ENCODE measurements at regions not wholly inside any gene's neighbourhood (a gene's known extent, or its start where the extent isn't known, plus 50 kb on each side); places are given as distances from the start of the nearest gene placed in this dataset.

GRCh38 chr14:98494582-98494981, 777.4 kb downstream of the BCL11B start:
- DNase-seq (ENCODE audit: low spot score) = no peak

DNA sequence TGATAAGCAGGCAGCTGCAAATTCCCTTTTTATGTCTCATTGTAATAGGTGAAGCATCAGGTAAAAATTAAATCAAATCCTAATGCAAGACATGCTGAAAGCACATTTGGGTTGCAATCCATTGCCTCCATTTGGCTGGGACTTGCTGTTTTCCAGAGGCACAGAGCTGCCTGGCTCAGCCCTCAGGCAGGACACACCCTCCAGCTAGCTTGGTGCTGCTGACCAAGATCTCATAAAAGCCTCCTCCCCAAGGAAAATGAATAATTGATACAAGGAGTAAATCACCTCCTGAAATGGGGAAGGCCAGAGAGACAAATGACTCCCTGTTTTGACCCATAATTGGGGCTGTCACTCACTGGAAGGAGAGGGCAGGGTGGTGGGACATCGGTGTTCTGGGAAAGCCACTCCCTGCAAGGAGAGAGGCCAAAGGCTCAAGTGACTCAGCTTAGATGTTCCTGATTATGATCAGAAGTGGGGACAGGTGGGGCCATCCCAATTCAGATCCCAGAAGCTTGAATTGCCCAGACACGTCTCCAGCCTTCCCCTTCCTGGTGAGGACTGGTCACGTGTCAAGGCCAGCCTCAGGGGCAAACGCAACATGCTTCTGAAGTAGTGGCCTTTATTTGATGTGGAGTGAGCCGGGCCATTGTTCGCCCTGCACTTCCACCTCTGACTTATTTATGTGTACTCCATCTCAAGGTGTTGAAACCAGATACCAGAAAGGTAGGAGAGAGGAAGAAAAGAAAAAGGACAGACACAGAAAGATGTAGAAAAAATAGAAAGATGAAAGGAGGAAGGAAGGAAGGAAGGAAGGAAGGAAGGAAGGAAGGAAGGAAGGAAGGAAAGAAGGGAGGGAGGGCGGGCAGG, 773.7 kb downstream of the BCL11B start:
- no peak for DNase-seq (ENCODE audit: low spot score)

DNA sequence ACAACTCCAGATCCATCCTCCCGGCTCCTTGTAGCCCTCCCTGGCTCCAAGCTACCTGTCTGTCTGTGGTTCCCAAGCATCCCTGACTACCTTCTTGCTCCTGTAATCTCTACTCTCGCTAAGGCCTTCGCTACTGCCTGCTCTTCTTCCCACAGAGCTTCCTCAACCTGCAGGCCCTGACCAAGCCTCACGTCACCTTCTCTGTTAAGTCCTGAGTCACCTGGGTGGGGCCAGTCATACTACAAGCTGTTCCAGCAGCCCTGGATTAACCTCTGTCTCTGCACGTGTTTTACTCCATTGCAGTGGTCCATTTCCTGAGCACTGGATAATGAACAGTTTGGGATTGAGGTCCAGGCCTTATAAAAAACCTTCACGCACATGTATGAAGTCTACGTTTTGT, 770.7 kb downstream of the BCL11B start:
- no peak for DNase-seq (ENCODE audit: low spot score)

DNA sequence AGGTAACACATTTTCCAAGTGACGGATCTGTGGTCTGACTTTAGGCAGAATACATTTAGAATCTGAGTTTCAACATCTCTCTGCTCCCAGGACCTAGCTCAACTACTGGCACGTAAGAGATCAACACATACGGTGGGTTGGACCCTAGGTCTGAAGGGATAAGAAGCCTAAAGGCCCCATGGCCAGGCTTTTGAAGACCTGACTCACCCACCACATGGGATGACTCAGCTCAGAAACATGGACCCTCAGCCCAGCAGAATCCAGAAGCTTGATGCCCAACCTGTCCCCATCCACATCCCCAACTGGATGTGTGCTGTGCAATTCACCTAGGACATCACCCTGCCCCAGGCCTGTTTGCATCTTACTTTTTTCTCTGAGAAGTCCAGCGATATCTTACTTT, 770.2 kb downstream of the BCL11B start:
- DNase-seq (ENCODE audit: low spot score) = no peak

- DNase-seq (ENCODE audit: low spot score) = no peak
Observed at GRCh38 chr14:98503086-98503815, 768.7 kb downstream of the BCL11B start.

- DNase-seq (ENCODE audit: low spot score) = no peak
Observed at GRCh38 chr14:98507264-98507663, 764.7 kb downstream of the BCL11B start.

DNA sequence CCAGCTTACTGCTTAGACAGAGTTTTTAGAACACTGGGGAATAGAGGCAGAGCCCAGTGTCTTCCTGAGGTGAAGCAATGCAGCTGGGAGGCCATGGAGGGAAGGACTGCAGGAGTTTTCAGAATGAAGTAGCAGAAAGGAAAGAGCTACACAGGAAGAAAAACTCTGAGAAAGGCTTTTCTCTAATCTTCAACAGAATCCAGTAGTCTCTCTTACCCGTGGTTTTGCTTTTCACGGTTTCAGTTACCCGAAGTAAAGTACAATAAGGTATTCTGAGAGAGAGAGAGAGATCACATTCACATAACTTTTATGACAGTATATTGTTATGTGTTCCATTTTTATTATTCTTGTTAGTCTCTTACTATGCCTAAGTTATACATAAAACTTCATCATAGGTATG, 761.6 kb downstream of the BCL11B start:
- DNase-seq (ENCODE audit: low spot score) = no peak

DNA sequence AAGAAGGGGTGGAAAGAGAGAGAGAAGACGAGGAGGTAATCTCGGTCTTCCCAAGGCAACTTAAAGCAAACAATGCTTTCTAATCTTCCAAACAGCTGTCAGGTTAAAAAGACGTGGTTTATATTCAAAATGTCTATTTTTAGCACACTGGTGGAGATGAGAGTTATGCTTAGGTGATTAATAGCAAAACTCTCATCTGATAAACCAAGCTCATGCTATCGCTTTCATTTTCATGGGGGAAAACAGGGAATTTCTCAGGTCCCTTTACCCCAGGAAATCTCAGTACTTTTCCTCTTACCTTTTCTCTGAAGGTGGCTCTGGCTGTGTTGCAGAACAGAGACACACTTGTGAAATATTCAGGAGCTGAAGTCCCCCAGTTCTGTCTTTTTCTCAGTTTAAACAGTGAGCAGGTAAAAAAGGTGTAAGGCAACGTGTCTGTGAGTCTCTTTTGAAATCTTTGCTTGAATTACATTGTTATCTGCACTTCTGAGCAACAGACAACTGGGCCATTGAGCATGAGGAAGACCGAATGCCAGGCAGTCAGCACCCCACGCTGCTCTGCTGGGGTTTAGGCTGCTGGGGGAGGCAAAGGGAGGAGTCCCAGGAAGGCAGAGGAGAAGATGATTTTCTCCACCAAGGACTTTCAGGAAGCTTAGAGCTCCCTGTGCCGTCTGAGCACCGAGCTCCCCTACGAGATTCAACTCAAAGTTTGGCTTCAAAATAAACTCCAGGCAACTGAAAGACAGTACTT, 759.3 kb downstream of the BCL11B start:
- DNase-seq (ENCODE audit: low spot score) = peak; percentile 47

DNA sequence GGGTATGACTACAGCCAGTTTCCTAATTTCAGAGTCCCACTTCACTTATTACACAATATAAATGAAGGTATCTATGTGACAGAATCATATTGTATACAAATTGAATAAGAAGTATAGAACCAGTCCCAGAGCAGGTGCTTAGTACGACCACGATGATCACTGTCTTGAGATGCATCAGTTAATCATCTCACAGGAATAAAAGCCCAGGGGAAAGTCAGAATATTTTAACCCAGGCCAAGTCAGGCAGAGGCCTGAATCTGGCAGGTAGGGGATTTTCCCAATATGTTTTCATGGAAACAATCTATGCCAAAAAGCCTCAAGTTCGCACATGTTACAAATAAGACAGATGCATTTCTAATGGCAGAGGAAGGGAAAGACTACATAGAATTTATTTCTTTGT, 758.4 kb downstream of the BCL11B start:
- DNase-seq (ENCODE audit: low spot score) = no peak

- no peak for DNase-seq (ENCODE audit: low spot score)
Observed at GRCh38 chr14:98514016-98514415, 758.0 kb downstream of the BCL11B start.

DNA sequence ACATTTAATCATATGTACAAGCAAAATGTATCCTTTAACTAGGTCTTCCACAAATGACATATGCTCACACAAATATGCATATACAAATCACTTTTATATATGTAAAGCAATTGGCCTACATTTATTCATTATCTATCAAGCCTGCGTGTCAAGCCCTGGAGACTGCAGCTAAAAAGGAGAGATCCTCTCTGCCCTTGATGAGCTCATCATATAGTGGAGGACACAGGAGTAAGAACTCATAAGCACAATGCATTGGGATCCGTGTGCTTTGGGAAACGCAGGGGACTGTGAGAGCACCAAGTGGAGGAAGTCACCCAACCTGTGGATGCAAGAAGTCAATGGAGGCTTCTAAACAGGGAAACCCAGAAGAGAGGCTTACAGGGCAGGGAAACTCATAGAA, 735.7 kb downstream of the BCL11B start:
- DNase-seq (ENCODE audit: low spot score) = no peak

DNA sequence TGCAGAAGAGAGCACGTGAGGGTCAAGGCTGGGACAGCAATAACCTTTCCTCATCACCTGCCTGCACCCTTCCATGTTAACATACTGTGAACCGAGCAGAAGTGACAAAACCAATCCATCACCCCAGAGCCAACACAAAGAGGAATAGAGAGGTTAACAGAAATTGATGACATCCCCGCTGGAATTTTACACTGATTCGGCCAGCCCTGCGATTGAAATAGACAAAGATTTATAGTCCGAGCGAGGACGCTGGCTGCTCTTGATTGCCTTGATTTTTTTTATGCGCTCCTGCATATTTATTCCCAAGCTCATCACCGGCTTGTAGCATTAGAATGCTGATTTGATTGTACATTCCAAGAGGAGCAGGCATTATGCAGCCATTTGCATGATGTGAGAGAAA, 729.7 kb downstream of the BCL11B start:
- no peak for DNase-seq (ENCODE audit: low spot score)

DNA sequence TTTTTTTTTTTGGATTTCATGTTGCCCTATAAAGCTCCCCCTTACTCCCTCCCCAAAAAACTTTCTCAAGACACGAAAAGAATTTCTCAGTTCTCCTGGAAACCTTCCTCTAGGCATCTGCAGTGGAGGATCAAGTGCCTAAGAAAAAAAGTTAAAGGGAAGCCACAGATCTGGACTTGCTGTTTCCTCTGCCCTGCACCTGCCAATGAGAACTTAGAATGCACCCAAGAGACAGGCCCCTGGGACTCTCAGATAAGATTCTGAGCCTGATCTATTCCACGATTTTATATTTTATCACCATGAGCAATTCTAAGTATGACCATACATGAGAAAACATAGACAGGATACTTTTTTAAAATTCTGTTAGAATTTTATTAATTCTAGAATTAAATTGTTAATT, 728.9 kb downstream of the BCL11B start:
- DNase-seq (ENCODE audit: low spot score) = no peak

DNA sequence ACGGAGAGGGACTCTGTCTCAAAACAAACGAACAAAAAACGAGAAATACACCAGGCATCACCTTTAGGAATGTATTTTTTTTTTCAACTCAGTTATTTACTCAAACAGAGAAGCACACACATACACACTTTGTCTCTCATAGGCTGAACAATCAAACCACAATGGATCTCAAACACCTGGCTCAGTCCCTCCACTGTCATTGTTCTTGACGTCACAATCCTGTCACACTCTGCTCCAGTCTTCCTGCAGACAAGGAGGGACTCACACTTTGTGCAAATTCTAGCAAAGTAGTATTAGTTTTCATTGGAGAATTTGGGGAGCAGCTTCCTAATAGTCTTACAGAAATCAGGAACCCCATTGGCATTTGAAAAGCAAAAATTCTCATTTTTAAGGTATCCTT, 727.8 kb downstream of the BCL11B start:
- no peak for DNase-seq (ENCODE audit: low spot score)

DNA sequence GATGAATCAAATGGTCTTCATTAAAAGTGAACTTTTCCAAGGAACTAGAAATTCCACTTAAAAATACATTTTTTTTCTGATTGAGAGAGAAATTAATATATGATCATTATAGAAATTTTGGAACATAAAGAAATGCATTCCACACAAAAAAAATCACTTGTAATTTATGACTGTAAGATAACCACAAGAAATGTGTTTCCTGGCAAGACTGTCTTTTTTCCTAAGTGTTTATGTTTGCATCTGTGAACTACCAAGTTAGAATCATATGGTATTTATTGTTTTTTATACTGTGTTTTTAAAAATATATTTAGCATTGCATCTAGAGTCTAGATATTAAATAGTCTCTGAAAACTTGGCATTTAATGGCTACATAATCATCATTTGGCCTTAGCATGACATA, 726.8 kb downstream of the BCL11B start:
- no peak for DNase-seq (ENCODE audit: low spot score)

DNA sequence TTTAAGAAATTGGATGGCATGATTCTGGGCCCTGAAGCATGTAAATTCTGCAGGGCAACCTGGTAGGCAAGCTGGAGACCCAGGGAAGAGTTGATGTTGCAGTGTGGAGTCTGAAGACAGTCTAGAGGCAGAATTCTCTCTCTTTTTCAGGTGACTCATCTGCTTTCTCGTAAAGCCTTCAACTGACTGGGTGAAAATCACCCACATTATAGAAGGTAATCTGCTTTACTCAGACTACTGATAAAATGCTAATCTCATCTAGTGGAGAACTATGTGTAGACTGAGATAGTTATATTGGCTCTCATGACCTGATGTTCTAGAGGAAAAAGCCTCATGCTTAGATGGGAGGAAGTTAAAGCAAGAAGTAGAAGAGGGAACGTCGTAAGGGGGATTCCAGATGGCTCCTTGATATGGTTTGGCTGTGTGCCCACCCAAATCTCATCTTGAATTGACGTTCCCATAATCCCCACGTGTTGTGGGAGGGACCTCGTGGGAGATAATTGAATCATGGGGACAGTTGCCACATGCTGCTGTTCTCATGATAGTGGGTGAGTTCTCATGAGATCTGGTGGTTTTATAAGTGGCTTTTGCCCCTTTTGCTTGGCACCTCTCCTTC, 723.8 kb downstream of the BCL11B start:
- no peak for DNase-seq (ENCODE audit: low spot score)

DNA sequence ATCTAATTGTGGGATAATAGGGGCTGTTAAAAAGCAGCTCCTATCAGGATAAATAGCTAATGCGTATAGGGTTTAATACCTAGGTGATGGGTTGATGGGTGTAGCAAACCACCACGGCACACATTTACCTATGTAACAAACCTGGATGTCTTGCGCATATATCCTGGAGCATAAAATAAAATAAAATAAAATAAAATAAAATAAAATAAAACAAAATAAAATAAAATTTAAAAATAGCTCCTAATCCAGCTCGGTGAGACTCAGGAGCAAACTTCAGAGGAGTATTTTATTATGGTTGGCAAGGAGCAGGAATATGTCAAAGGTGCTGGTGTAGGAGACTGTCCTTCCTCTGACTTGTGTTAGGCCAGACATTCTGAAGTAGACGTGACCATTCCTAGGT, 721.0 kb downstream of the BCL11B start:
- DNase-seq (ENCODE audit: low spot score) = no peak

DNA sequence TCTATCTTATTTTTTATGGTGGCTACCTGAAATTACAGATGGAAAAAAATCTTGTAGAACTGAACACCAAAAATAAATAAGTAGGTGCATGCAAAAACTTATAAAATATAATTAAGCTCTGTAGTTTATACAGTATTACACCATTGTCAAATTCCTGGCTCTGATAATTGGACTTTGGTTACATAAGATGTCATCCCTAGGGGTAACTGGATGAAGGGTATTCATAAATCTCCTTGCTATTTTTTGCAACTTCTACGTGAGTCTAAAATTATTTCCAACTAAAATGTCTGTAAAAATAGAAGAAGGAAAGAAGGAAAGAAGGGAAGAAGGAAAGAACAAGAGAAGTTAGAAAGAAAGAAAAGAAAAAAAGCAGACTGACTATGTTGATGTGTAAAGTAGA, 716.6 kb downstream of the BCL11B start:
- no peak for DNase-seq (ENCODE audit: low spot score)

- no peak for DNase-seq (ENCODE audit: low spot score)
Observed at GRCh38 chr14:98564006-98564405, 708.0 kb downstream of the BCL11B start.

DNA sequence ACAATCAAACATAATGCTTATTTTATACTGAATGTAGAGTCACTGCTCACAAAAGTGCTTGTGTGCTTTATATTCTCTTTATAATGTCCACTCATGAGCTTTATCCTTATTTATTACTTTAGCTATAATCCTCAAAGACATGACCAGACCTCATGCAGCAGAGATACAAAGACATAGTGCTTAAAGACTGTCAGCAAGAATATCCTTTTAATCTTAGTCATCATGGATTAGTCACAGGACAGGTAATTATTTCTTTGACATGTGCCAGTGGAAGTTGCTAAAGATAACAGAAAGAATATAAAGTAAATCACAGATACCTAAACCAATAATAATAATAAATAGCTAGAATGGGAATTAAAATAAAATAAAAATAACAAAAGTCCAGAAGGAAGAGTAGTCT, 707.5 kb downstream of the BCL11B start:
- no peak for DNase-seq (ENCODE audit: low spot score)

- no peak for DNase-seq (ENCODE audit: low spot score)
Observed at GRCh38 chr14:98571104-98571503, 700.9 kb downstream of the BCL11B start.

DNA sequence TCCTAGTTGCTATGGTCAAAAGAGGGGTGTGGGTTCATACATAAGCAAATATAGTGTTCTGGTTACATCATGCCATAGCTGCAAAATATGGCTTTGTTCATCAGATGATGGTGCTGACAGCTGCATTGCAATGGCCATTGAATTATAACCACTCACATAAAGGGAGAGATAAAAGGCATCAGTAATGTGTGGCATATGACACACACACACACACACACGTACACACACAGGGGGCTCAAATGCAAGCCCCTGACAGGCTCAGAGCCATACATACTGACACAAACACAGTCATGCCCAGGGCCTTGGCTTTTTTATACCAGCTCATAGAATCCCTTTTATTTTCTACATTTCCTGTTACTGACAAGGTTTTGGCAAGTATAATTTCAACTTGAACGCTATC, 698.9 kb downstream of the BCL11B start:
- DNase-seq (ENCODE audit: low spot score) = no peak
